ENCODE measurements at regions not wholly inside any gene's neighbourhood (a gene's known extent, or its start where the extent isn't known, plus 50 kb on each side); places are given as distances from the start of the nearest gene placed in this dataset.
"Not testable (repeated sequence)": the region's sequence is repeated elsewhere in the genome, so short reads cannot be mapped to it uniquely, and the experiment has no call there.

GRCh38 chr13:111064661-111065060 lies 50.4 kb upstream of the ARHGEF7 start:
- DNase-seq, result no peak

DNA sequence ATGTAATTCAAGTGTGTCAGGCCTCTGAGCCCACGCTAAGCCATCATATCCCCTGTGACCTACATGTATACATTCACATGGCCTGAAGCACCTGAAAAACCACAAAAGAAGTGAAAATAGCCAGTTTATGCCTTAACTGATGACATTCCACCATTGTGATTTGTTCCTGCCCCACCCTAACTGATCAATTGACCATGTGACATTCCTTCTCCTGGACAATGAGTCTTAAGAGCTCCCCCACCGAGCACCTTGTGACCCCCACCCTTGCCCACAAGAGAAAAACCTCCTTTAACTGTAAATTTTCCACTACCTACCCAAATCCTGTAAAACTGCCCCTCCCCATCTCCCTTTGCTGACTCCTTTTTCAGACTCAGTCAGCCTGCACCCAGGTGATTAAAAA lies 52.1 kb upstream of the ARHGEF7 start:
- no peak for DNase-seq

DNA sequence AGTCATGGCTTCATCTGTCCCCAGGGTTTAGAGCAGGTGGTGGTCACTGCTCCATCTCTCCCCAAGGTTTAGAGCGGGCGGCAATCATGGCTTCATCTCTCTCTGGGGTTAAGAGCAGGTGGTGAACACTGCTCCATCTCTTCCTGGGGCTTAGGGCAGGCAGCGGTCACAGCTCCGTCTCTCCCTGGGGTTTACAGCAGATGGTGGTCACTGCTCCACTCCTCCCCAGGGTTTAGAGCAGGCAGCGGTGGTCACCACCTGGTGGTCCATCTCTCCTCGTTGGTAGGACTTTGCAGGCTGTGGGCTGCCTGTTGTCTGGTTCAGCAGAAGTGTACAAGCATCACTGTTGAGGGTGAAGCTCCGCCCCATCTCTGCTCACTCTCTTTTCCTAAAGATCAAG lies 52.8 kb upstream of the ARHGEF7 start:
- DNase-seq, result no peak

- no peak for DNase-seq
Measured at GRCh38 chr13:111061358-111062045, 53.6 kb upstream of the ARHGEF7 start.

DNA sequence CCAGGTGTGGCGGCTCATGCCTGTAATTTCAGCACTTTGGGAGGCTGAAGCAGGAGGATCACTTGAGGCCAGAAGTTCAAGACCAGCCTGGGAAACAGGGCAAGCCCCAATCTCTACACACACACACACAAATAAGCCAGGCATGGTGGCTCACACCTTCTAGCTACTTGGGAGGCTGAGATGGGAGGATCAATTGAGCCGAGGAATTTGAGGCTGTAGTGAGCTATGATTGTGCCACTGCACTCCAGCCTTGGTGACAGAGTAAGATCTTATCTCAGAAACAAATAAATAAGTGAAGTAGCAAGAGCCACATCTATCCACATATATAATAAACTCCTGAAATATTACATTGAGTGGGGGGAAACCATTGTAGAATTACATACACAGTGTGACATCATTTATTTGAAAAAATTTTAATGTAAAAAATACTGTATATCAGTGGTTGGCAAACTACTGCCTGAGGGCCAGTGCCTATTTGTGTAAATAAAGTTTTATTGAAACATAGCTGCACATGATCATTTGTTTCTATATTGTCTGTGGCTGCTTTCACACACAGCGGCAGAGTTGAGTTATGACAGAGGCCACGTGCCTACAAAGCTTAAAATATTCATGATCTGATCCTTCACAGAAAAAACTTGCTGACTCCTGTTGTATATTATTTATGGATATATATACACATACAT lies 54.7 kb upstream of the ARHGEF7 start:
- DNase-seq, result no peak

- no peak for DNase-seq
Measured at GRCh38 chr13:111058796-111059506, 56.2 kb upstream of the ARHGEF7 start.

- not testable (repeated sequence) for DNase-seq
Measured at GRCh38 chr13:111058339-111058738, 56.8 kb upstream of the ARHGEF7 start.

- not testable (repeated sequence) for DNase-seq
Measured at GRCh38 chr13:111051726-111052232, 63.3 kb upstream of the ARHGEF7 start.

DNA sequence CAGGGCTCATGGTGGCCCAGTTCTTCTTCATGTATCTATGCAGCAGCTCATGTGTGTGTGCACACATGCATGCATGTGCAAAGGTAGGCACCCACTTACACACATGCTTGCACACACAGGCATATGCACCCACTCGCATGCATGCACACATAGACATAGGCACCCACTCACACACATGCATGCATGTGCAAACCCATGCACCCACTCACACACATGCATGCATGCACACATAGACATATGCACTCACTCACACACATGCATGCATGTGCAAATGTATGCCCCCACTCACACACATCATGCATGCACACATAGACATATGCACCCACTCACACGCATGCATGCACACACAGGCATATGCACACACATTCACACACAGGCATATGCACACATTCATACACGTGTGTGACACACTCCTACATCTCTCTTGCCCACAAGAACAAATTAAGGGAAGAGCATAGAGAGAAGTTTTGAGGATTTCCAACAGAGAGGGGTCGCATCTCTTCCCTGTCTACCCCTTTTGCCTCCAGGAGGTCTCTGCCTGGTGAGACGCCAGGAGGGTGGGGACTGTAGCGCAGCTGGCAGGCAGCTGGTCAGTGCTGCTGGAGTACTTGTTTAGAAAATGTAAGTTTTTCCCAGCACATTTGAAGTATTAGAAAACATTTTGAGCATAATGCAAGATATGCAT lies 63.9 kb upstream of the ARHGEF7 start:
- DNase-seq, result no peak

- no peak for DNase-seq
Measured at GRCh38 chr13:111050539-111050879, 64.6 kb upstream of the ARHGEF7 start.

DNA sequence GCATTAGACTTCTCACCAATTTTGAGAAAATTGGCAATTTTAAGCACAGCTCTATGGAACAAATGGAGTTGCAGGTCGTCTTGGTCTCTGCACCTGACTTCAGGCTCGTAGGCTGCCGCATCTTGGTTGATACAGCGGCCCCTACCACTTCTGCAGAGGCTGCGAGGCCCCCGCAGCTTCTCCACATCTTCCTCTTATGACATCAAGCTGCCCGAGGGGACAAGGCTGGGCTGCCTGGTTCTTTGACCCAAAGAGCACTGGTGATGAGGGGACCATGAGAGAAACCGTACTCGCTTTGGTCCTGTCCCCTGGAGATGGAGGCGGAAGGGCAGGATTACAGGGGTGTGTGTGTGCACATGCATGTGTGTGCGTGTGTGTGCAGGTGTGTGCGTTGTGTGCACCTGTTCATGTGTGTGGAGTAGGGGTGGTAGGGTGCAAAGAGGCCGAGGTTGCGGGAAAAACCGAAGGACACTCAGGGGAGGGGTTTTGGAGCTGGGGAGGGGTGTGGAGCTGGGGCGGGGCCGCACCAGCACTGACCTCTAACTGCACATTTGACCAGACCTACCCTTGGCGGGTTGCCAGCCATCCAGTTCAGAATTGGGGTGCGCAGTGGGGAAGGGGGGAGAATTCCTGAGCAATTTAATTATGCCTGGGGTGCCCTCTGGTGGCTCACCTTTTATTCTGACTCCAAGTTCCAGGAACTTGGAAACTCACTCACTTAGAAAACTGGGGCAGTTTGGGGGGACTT lies 65.1 kb upstream of the ARHGEF7 start:
- DNase-seq, result peak in 1 of 2 donors; percentile 52

GRCh38 chr13:111048387-111048786 lies 66.7 kb upstream of the ARHGEF7 start:
- DNase-seq, result no peak

GRCh38 chr13:111047326-111047725 lies 67.8 kb upstream of the ARHGEF7 start:
- DNase-seq, result peak; percentile 22 to 64

DNA sequence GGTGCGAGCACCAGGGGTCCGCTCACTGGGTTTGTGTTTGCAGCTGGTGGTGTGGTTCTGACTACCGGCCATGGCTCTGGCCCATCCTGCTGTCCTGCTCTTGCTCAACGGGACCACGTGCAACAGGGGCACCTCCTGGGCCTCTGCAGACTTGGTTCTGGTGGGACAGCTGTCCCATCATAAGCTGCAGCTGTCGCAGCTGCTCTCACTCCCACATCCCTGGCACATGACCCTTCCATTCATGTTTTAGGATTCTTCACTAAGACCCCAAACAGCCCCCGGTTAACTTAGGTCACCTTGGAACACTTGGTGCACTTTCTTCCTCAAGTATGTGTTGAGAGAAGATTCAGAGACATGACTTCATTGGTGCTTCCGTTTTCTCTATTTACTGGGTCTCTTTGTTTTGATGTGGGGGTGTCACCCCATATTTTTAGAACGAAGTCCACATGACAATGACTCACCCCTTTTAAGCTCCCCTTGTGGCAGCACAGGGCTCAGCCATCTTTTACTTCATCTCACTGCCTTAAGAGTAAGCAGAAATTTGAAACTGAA lies 68.4 kb upstream of the ARHGEF7 start:
- peak; percentile 79 to 95 for DNase-seq

GRCh38 chr13:111045170-111045569 lies 69.9 kb upstream of the ARHGEF7 start:
- no peak for DNase-seq

GRCh38 chr13:111044087-111044830 lies 70.9 kb upstream of the ARHGEF7 start:
- DNase-seq, result no peak

GRCh38 chr13:111043575-111043982 lies 71.5 kb upstream of the ARHGEF7 start:
- no peak for DNase-seq

DNA sequence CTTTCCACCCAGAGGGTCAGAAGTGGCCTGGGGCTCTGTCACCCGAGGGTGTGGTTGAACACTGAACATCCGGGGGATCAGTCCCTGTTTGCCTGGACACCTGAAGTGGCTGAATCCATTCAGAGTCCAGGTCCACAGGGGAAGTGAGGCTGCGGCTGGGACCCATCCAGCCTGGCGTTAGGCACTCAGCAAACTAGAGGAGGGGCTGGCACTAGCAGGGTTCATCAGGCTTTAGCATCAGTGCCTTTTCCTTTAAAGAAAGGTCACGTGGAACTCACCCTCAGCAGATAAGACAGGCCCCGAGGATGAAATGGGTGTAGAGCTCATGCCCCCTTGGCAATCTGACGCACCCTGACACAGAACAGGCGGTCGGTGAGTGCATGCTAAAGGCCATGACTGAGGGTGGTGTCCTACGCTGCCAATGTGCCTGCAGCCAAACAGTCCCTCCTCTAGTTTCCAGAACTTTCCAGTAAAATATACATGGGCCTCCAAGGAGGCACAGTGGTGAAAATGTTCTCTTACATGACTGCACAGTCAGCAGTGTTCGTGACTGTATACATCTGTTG lies 72.4 kb upstream of the ARHGEF7 start:
- DNase-seq, result no peak

DNA sequence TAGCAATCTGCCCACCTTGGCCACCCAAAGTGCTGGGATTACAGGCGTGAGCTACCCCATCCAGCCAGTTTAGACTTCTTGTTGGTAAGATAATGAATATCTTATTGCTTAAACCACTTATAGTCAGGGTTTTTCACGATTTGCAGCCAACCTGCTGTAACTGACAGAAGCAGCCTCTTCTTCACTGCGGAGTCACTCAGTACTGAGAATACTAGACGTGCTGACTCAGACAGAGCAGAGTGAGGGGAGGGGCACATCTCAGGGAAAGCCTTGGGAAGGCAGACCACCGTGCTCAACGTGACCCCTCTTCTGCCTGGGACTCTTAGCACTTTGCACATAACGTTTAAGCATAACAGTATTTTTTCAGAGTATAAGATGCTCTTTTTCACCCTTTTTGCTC lies 74.3 kb upstream of the ARHGEF7 start:
- no peak for DNase-seq

DNA sequence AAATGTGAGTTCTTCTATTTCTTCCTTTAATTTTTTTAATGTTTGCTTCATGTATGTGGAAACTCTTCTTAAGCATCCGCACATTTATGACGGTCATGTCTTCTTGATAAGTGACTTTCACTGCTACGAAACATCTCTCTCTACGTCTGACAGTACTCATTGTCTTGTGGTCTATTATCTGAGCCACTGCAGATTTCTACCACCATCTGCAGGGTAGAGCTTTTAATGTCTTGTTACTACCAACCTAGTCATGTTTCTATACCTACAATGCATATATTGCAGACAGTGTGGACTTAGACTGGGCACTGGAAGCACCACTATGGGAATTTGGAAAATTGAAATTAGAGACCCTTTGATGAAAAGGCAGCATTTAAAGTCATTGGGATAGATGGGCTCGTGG lies 75.4 kb upstream of the ARHGEF7 start:
- DNase-seq, result no peak

DNA sequence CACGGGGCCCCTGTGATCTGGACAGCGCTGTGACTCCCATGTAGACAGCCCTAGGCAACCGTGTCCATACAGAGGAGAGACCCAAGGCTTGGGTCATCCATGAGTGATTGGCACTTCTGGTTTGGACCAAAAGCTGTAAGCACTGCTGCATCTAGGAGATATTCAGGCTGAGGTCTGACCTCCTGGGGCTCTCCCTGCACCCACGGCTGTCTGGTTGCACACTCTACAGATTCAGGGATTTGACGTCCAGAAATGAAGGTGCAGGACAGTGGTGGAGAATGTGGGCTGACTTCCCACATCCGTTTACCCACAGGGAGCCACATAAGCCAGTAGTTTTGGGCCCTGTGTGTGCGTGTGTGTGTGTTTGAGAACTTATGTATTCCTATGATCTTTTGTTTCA lies 76.2 kb upstream of the ARHGEF7 start:
- DNase-seq, result no peak
